Small intestine (tissue), 7 donors: ENCODE measurements at regions not wholly inside any gene's neighbourhood (a gene's known extent, or its start where the extent isn't known, plus 50 kb on each side); places are given as distances from the start of the nearest gene placed in this dataset.
A peak's percentile ranks its signal among the peaks of the same experiment; 100 is the strongest.

Experiments used
- DNase-seq, 2 donors: peaks; one replicate each; pipeline versions ENCODE4 v3.0.0 to v3.0.0-alpha.2; 2013
- FAIRE-seq: peaks from 2 replicates; lab custom pipeline; 2012; peaks lifted over from hg19 to GRCh38; lab: Jason Lieb, UNC
- H3K27ac ChIP-seq, 3 donors: one replicate each; pipeline ENCODE4 v1.5.1; 2013; ENCODE audit warnings: low read length in 2 of 3, mild to moderate bottlenecking in 2 of 3, control low read depth in 1 of 3, inconsistent platforms in 1 of 3, low read depth in 1 of 3, moderate library complexity in 1 of 3
- H3K27me3 ChIP-seq, 3 donors: one replicate each; pipeline ENCODE4 v1.6.1; 2013; ENCODE audit warnings: low read length in 3 of 3, inconsistent platforms in 1 of 3; ENCODE audit not compliant: control insufficient read depth in 3 of 3, insufficient read depth in 3 of 3
- H3K36me3 ChIP-seq, 3 donors: one replicate each; pipeline ENCODE4 v1.6.1; 2013; ENCODE audit warnings: low read length in 3 of 3, inconsistent platforms in 1 of 3, low read depth in 1 of 3, mild to moderate bottlenecking in 1 of 3, moderate library complexity in 1 of 3; ENCODE audit not compliant: control insufficient read depth in 3 of 3, insufficient read depth in 2 of 3
- H3K4me1 ChIP-seq, 3 donors: one replicate each; pipeline ENCODE4 v1.6.1; 2013; ENCODE audit warnings: low read length in 2 of 3, inconsistent platforms in 1 of 3, low read depth in 1 of 3, mild to moderate bottlenecking in 1 of 3, moderate library complexity in 1 of 3; ENCODE audit not compliant: control insufficient read depth in 3 of 3, insufficient read depth in 2 of 3
- H3K4me3 ChIP-seq, 3 donors: one replicate each; pipeline ENCODE4 v1.5.1; 2013; ENCODE audit warnings: low read length in 3 of 3, control low read depth in 1 of 3, inconsistent platforms in 1 of 3, low read depth in 1 of 3, mild to moderate bottlenecking in 1 of 3, moderate library complexity in 1 of 3
- H3K9me3 ChIP-seq, 2 donors: one replicate each; pipeline ENCODE4 v1.6.1; 2013; ENCODE audit warnings: low read depth in 1 of 2, low read length in 1 of 2; ENCODE audit not compliant: control insufficient read depth in 2 of 2, insufficient read depth in 1 of 2
- WGBS, 3 donors: extraction: QIAGEN DNeasy Blood & Tissue Kit; methylation state at CpG; one replicate each; pipeline ENCODE4 v1.1.7; 2013; 5-methylcytosine and 5-hydroxymethylcytosine counted together
- donor health status: healthy with polysubstance abuse.
- donor health status: control.
- donor health status: control.
- donor health status: Bipolar disorder and iron deficiency.
- donor health status: healthy.

DNA sequence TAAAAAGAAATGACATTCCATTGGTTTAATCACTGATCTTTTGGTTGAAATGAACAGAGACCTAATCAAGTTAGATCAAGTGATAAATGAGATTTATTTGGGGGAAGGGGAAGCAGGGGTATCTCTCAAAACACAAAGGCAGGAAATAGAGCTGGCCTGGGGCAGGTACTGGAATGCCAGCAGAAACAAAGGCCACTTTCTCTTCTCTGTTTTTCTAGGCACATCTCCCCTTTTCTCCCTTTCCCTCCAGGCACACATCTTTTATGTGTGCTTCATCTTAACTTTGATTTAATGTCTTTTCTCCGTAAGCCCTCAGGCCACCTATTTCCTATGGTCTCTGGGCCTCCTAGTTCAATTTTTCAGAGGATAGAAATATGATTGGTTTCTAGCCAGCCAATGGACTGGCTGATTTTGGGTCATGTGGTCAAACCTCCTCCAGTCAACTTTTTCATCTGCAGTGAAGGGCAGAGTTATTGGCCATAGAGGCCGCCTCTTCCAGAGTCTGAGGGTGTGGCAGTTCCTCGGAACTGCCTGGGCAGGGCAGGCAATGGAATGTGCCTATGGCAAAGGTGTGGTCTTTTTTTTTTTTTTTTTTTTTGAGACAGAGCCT, 58.9 kb upstream of the FAM136A start:
- H3K9me3 ChIP-seq, result peaks cover 0 to 4% of the 10 kb centered on the region in 2 donors
- FAIRE-seq (no peak), DNase-seq (peak; percentile 5 to 67)
- H3K4me1 ChIP-seq, result no peaks in the 10 kb centered on the region
- 51 to 72% (median 55%) methylated on average over 3 of the region's 3 CpGs for WGBS, 3 donors
- no peaks in the 10 kb centered on the region for H3K36me3 ChIP-seq
- H3K4me3 ChIP-seq, result no peak overlapping the region
- H3K27ac ChIP-seq, result no peak overlapping the region
- no peaks in the 10 kb centered on the region for H3K27me3 ChIP-seq

- no peak overlapping the region for H3K27ac ChIP-seq
- no peak for FAIRE-seq
- H3K9me3 ChIP-seq, result peaks cover 0 to 4% of the 10 kb centered on the region in 2 donors
- H3K27me3 ChIP-seq, result no peaks in the 10 kb centered on the region
- no peaks in the 10 kb centered on the region for H3K36me3 ChIP-seq
- no peaks in the 10 kb centered on the region for H3K4me1 ChIP-seq
- 63 to 76% (median 68%) methylated on average over 6 of the region's 6 CpGs for WGBS, 3 donors
- no peak overlapping the region for H3K4me3 ChIP-seq
- DNase-seq, result no peak
Observed at GRCh38 chr2:70357684-70358071, 55.8 kb upstream of the FAM136A start.

DNA sequence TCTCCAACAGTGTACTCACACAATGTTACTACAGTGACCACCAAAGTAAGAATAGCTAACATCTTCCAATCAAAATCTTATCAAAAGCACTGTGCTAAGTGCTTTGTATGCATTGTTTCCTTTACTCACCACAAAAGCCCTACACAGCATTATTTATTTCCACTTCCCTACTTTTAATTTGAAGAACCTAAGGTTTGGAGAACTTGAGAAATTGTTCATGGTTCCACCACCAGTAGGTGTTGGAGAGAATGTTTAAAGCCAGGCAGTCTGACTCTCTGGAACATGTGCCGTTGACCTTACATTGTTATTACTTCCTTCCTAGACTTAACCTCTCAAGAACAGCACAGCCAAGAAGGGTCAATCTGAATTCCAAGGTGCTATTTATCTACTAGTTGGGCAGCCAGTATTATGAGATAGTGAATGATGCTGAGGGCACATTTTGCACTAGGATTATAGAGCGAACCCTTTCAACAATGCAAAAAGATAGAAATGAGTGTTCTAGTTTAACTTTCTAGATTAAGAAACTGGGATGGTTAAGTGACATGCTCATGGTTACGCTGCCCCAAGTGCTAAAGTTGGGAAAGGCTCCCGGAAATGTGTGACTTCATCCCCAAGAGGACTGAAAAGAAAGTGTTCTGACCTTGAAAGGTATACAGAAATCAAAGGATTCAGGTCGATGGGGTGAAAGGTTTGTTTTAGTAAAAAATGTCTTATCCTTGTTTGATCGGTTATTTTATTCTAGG, 55.2 kb upstream of the FAM136A start:
- FAIRE-seq (no peak), DNase-seq (no peak)
- Histone ChIP-seq H3K27me3 (no peaks in the 10 kb centered on the region), H3K27ac (no peak overlapping the region), H3K9me3 (peaks cover 0 to 4% of the 10 kb centered on the region in 2 donors), H3K36me3 (no peaks in the 10 kb centered on the region), H3K4me3 (no peak overlapping the region), H3K4me1 (no peaks in the 10 kb centered on the region)
- WGBS, 3 donors, result 50 to 65% (median 54%) methylated on average over 6 of the region's 6 CpGs

DNA sequence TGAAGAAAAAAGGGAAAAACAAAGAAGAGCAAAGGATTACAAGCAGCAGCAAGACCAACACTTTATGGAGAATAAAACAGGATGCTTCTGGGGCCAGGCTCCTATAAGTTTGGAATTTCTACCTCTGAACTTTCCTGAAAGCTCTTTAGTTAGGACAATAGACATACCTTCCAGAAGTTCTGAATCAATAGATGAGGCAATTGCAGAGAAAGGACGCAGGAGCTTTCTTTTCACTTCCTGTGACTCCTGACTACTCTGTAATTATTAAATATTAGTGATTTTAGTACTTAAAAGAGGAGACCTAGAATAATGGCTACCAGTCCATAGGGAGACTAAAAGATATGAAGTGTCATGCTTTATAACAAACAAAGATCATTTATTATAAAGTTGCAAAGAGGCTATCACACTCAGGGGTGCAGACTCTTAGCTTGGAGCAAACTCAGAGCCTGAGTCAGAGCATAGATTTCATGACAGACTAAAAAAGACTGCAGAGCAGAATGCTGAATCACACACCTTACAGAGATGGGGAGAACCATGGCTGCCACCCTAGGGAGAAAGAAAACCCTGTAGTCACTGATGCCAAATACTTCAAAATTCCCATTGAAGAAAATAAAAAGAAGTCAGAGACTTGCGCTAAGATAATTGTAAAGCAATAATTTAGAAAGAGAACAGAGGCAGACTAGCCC, 52.5 kb upstream of the FAM136A start:
- Histone ChIP-seq H3K4me3 (no peak overlapping the region), H3K4me1 (no peaks in the 10 kb centered on the region), H3K27me3 (no peaks in the 10 kb centered on the region), H3K9me3 (no peaks in the 10 kb centered on the region), H3K36me3 (no peaks in the 10 kb centered on the region), H3K27ac (no peak overlapping the region)
- no peak for DNase-seq
- FAIRE-seq, result no peak
- WGBS, 3 donors, result 81 to 87% (median 84%) methylated on average over 2 of the region's 2 CpGs
